Pancreas (tissue), 10 donors: ENCODE measurements at regions not wholly inside any gene's neighbourhood (a gene's known extent, or its start where the extent isn't known, plus 50 kb on each side); places are given as distances from the start of the nearest gene placed in this dataset.
A peak's percentile ranks its signal among the peaks of the same experiment; 100 is the strongest.

Experiments
- ATAC-seq, 4 donors: fragments of 200-7000 bp; cut with Tn5 transposase; one replicate each; pipeline versions ENCODE4 v1.8.0 to v1.9.1; 2020; ENCODE audit warnings: mild to moderate bottlenecking in 4 of 4, moderate library complexity in 4 of 4
- DNase-seq, 6 donors: peaks; one replicate each; pipeline ENCODE4 v3.0.0-alpha.2; 2020
- FAIRE-seq: peaks from 2 replicates; lab custom pipeline; 2012; peaks lifted over from hg19 to GRCh38; lab: Jason Lieb, UNC
- H3K27ac ChIP-seq, 4 donors: fragments of 200-600 bp; sonication (generic); 1 replicate in 3 of 4; 2 replicates in 1 of 4; pipeline versions ENCODE4 v1.5.0 to v1.8.0; 2020
- H3K27me3 ChIP-seq, 4 donors: fragments of 200-600 bp; one replicate each; pipeline ENCODE4 v1.8.0; 2021
- H3K36me3 ChIP-seq, 3 donors: fragments of 200-600 bp; sonication (generic) in 1 of 3; one replicate each; pipeline versions ENCODE4 v1.5.0 to v1.8.0; 2020 to 2021
- H3K4me1 ChIP-seq, 3 donors: fragments of 200-600 bp; one replicate each; pipeline ENCODE4 v1.8.0; 2021
- H3K4me3 ChIP-seq, 4 donors: fragments of 200-600 bp; sonication (generic) in 2 of 4; one replicate each; pipeline versions ENCODE4 v1.5.0 to v1.8.0; 2020 to 2021
- H3K9me3 ChIP-seq, 4 donors: fragments of 200-600 bp; one replicate each; pipeline ENCODE4 v1.8.0; 2021
- CTCF ChIP-seq, 4 donors: fragments of 200-600 bp; sonication (generic) in 3 of 4; IDR thresholded peaks; one replicate each; pipeline versions ENCODE4 v1.5.0 to v1.8.0; 2021; ENCODE audit warnings: antibody characterized with exemption in 4 of 4
- WGBS, 2 donors: extraction: QIAGEN DNeasy Blood & Tissue Kit; methylation state at CpG; one replicate each; pipeline ENCODE4 v1.1.7; 2013; 5-methylcytosine and 5-hydroxymethylcytosine counted together
- intact Hi-C, 3 donors: fragments of 100-400 bp; cut with DNase I; formaldehyde crosslinking; loops; one replicate each; pipeline versions ENCODE4 v1.11.1 to v1.14.2; 2022
- donor health status: healthy with polysubstance abuse.
- donor health status: DM: no; HTN: no; CAD: no; lungs with moderate emphysema.
- donor health status: DM: no; HTN: no; CAD: no.
- donor health status: control.
- donor health status: control.
- donor health status: Bipolar disorder and iron deficiency.
- donor health status: DM: yes; HTN: yes; CAD: no.
- donor health status: DM: no; HTN: no; CAD: no.
- donor health status: DM: no; HTN: no; CAD: no.
- donor health status: DM: yes; HTN: yes; CAD: no.

DNA sequence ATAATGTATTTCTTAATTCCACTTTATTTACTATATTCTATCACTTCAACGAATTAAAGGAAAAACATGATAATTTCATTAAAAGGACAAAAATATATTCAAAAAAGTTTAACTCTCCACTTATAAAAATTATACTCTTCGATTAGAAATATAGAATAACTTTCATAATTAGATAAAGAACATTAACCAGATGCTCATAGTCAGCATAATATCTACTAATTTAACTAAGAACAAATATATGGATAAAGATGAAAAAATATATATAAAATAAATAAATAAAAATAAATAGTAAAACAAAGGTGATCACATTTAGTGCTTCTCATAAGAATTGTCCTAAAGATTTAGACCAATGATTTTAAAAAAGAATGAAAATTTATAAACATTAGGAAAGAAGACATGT lies 1065.2 kb upstream of the CNTN5 start:
- Histone ChIP-seq H3K4me3 (no peak overlapping the region), H3K9me3 (no peaks in the 10 kb centered on the region)
- intact Hi-C loops = no loop called here

GRCh38 chr11:97956904-97957303 lies 1063.8 kb upstream of the CNTN5 start:
- Histone ChIP-seq H3K36me3 (no peaks in the 10 kb centered on the region), H3K4me1 (no peaks in the 10 kb centered on the region), H3K9me3 (no peaks in the 10 kb centered on the region), H3K27ac (no peak overlapping the region), H3K27me3 (no peaks in the 10 kb centered on the region), H3K4me3 (no peak overlapping the region)
- 22 to 64% methylated on average over 2 of the region's 2 CpGs for WGBS, 2 donors
- DNase-seq (no peak), ATAC-seq (no peak), FAIRE-seq (no peak)
- no peak for TF ChIP-seq CTCF (IDR thresholded peaks at IDR 0.05)
- intact Hi-C loops = no loop called here

More for the DNA sequence above, 1065.2 kb upstream of the CNTN5 start:
- no peak for DNase-seq
- ATAC-seq = no peak
- WGBS, 2 donors = 39 to 60% methylated on average over 2 of the region's 2 CpGs
- Histone ChIP-seq H3K4me1 (no peaks in the 10 kb centered on the region), H3K27me3 (no peaks in the 10 kb centered on the region), H3K36me3 (no peaks in the 10 kb centered on the region), H3K27ac (no peak overlapping the region)
- TF ChIP-seq CTCF (IDR thresholded peaks at IDR 0.05) = no peak
- FAIRE-seq = peak; percentile 84

DNA sequence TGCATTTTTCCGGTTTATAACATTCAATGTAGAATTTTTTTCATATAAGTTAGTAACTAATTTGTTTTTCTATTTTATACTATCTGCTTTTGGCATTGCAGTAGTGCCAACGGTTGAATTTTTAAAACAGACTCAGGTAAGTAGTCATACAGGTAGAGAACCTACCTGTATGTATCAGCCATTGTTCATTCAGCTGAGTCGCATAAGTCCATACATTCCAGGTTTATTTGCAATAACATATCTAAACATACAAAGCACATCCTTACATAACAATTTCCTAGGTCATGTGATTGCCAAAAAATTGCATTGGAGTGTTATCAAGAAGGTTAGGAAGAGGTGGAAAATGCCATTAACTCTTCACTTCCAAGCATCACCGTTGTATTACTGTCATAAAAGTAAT lies 1059.3 kb upstream of the CNTN5 start:
- TF ChIP-seq CTCF (IDR thresholded peaks at IDR 0.05) = no peak
- WGBS, 2 donors = 68 to 79% methylated on average over 4 of the region's 4 CpGs
- Histone ChIP-seq H3K27me3 (no peaks in the 10 kb centered on the region), H3K9me3 (no peaks in the 10 kb centered on the region), H3K27ac (no peak overlapping the region), H3K36me3 (no peaks in the 10 kb centered on the region), H3K4me3 (no peak overlapping the region), H3K4me1 (no peaks in the 10 kb centered on the region)
- no peak for DNase-seq
- no peak for ATAC-seq
- FAIRE-seq = no peak
- intact Hi-C loops = no loop called here

DNA sequence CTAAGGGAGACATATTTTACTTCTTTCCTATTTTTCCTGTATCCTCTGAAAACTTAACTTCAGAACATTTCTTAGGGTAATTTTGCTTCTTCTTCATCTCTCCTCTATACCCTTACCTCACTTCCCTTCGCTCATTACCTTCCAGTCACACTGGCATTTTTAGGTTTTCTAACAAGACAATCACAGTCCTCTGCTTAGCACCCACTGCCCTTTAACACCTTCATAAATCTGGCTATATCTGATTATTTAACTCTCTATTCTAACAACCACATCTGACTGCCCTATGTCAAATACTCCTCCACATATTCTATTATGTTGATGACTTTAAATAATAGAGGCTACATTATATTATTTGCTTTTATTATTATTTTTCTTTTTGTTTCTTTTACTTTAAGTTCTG lies 1058.0 kb upstream of the CNTN5 start:
- FAIRE-seq = no peak
- Histone ChIP-seq H3K36me3 (no peaks in the 10 kb centered on the region), H3K27ac (no peak overlapping the region), H3K4me3 (no peak overlapping the region), H3K27me3 (no peaks in the 10 kb centered on the region), H3K4me1 (no peaks in the 10 kb centered on the region), H3K9me3 (no peaks in the 10 kb centered on the region)
- intact Hi-C loops = no loop called here
- no peak for ATAC-seq
- no peak for DNase-seq
- no peak for TF ChIP-seq CTCF (IDR thresholded peaks at IDR 0.05)
- WGBS, 2 donors = 0 to 27% methylated on average over 1 of the region's 1 CpG

DNA sequence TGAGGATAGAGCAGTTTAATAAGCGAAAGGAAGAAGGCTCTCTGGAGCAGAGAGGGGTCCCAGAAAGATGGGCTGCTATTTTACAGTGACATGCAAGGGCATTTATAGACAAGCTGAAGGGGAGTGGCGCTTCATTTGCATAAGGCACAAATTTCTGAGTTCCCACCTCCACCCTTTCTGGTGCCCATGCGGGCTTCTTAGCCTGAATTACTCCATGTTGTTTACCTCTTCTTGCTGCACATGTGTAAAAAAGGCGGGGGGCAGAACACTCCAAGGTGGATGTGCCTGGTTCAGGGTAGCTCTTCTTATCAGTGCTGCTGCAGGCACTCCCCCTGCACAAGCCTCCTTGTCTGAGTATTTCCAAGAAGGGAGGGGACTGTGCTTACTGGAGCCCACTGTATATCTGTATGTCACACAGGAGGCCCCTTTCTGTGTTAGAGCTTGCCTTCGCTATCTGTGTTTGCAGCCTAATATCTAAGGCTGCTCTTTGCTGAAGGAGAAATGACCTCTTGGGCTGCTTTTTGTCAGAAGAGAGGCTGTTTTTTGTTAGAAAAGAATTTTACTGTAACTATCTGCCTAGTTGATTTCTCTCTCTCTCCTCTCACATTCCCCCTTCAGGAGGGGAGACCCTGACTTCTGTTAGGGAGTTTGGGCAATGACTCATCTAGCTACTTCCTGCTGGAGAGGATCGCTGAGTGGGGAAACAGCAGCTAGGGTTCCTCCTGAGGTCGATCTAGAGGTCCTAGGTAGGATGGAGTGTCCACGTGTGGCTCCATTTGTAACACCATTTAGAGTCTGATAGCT lies 1057.0 kb upstream of the CNTN5 start:
- 59 to 65% methylated on average over 8 of the region's 8 CpGs for WGBS, 2 donors
- no peaks in the 10 kb centered on the region for H3K9me3 ChIP-seq
- no peaks in the 10 kb centered on the region for H3K4me1 ChIP-seq
- no peak overlapping the region for H3K27ac ChIP-seq
- no peaks in the 10 kb centered on the region for H3K36me3 ChIP-seq
- no peak for TF ChIP-seq CTCF (IDR thresholded peaks at IDR 0.05)
- FAIRE-seq (no peak), DNase-seq (no peak), ATAC-seq (no peak)
- no peaks in the 10 kb centered on the region for H3K27me3 ChIP-seq
- no peak overlapping the region for H3K4me3 ChIP-seq
- intact Hi-C loops = no loop called here
